WI38 (cell line): ENCODE measurements at regions not wholly inside any gene's neighbourhood (a gene's known extent, or its start where the extent isn't known, plus 50 kb on each side); places are given as distances from the start of the nearest gene placed in this dataset.
"Not testable (repeated sequence)": the region's sequence is repeated elsewhere in the genome, so short reads cannot be mapped to it uniquely, and the experiment has no call there.

Experiments
- H3K4me3 ChIP-seq: 2 replicates; pipeline ENCODE4 v1.5.1; 2011; ENCODE audit warnings: low read depth, mild to moderate bottlenecking, control low read depth, low read length
- CTCF ChIP-seq: IDR thresholded peaks from 2 replicates; pipeline ENCODE4 v1.5.1; 2012; ENCODE audit warnings: low read depth, mild to moderate bottlenecking, control low read depth, low read length

- not testable (repeated sequence) for H3K4me3 ChIP-seq
These were observed 85.4 kb upstream of the METTL9 start for GRCh38 chr16:21513812-21514473.

GRCh38 chr16:21514474-21514840 is 84.9 kb upstream of the METTL9 start:
- not testable (repeated sequence) for H3K4me3 ChIP-seq

- H3K4me3 ChIP-seq = not testable (repeated sequence)
These were observed 82.7 kb upstream of the METTL9 start for GRCh38 chr16:21516705-21517040.

GRCh38 chr16:21517263-21517662 is 82.1 kb upstream of the METTL9 start:
- H3K4me3 ChIP-seq = not testable (repeated sequence)

DNA sequence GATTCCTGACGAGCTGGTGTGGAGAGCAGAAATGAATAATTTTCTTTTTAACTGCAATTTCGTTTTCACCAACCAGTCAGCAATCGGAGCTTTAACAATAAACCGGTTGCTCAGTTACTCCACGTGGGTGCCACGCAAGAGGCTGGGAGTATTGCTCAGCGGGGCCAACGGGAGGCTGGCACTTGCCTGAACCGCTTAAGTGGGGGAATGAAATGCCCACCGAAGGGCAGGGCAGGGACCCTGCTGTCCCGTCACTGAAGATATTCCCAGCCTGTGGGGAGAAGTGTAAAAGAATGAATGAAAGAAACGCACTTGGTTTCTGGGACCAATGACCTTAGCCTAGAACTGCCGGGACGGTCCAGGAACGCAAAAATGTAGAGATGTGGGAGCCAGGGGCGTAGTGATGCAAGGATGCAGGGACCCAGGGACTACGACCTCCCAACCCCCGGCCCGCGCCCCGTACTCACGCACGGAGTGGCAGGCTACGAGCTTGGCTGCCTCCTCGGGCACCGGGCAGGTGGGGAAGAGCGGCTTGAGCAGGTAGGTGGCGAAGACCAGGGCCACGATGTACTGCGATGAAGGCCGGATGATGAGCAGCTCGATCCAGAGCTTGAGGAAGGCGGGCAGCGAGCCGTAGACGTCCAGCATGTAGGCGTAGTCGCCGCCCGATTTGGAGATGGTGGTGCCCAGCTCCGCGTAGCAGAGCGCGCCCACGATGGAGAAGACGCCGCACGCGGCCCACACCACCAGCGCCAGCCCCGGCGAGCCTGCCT is 79.8 kb upstream of the METTL9 start:
- peak overlapping the region; percentile 71 for H3K4me3 ChIP-seq

GRCh38 chr16:21520134-21521047 is 79.0 kb upstream of the METTL9 start:
- H3K4me3 ChIP-seq = peak overlapping the region; percentile 71

- not testable (repeated sequence) for H3K4me3 ChIP-seq
These were observed 78.4 kb upstream of the METTL9 start for GRCh38 chr16:21521048-21521389.

DNA sequence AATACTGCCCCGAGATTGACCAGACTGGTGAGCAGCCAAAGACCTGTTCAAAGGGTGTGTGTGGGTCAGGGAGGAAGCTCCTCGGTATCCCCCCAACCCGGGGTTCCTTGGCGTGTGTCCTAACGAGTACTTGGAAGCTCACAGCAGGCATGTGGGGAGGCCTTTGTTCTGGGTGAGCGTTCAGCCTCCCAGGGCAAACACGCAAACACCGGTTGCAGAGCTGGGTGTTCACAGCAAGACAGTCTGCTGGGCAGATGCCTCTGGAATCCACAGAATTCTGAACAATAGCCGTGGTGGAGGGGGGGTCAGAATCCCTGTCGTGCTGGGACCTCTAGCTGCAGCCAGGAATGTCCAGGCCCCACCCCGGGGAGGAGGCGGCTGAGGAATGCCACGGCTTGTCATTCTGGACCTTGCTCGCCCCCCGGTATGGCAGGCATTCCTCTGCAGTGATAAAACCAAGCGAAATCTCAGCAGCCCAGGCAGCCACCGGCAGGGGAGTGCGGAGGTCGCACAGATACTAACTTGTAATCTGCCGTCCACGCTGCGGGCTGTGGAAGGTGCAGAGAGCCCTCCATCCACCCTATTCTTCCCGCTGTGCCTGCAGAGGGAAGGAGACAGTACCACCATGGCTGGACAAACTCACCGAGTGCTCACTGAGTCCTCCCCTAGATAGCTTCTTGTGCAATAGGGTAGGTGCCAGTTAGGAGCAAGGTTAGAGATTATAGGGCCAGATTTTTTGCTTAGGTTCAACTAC is 77.8 kb upstream of the METTL9 start:
- not testable (repeated sequence) for H3K4me3 ChIP-seq

DNA sequence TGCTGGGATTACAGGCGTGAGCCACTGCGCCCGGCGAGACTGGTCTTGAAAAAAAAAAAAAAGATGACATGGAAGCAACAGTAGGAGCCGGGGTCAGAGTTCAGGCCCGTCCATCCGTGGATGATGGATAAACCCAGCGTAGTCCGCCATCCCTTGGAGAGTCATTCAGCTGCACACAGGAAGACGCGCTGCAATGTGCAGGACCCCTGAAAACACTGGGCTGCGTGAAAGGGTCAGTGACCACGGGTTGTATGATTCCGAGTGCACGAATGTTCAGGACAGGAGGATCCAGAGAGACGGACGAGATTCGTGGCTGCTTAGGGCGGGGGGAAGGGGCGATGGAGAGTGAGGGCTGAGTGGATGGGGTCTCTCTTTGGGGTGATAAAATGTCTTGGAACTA is 76.5 kb upstream of the METTL9 start:
- H3K4me3 ChIP-seq = not testable (repeated sequence)

DNA sequence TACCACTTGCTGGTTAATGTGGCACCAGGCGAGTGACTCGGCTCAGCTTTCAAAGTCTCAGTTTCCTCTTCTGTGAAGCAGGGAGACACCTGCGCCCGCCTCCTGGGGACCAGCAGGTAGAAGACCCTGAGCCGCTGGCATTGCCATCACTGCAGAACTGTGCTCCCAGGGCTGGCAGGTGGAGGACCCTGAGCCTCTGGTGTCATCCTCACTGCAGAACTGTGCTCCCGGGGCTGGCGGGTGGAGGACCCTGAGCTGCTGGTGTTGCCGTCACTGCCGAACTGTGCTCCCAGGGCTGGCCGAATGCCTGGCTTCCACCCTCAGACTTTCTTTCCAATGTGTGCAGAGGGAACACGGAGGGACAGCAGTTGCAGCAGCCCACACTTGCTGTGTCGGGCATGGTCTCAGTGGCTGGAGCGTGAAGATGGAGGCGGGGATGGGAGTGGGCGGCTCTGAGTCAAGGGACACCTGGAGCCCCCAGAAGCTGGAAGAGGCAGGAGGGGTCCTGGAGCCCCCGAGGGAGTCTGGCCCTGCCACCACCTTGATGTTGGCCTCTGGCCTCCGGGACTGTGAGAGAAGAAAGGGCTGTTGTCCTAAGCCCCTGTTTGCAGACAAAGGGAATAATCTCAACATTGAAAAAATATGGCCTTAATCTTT is 75.8 kb upstream of the METTL9 start:
- no peak overlapping the region for H3K4me3 ChIP-seq
- TF ChIP-seq CTCF = no peak

- H3K4me3 ChIP-seq = no peak overlapping the region
- TF ChIP-seq CTCF = no peak
These were observed 75.2 kb upstream of the METTL9 start for GRCh38 chr16:21524068-21524751.

DNA sequence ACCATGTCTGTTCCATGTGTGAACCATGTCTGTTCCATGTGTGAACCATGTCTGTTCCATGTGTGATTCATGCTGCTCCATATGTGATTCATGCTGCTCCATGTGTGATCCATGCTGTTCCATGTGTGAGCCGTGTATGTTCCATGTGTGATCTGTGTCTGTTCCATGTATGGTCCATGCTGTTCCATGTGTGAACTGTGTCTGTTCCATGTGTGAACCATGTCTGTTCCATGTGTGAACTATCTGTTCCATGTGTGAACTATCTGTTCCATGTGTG is 74.7 kb upstream of the METTL9 start:
- not testable (repeated sequence) for H3K4me3 ChIP-seq

- not testable (repeated sequence) for H3K4me3 ChIP-seq
These were observed 74.1 kb upstream of the METTL9 start for GRCh38 chr16:21525029-21525895.

DNA sequence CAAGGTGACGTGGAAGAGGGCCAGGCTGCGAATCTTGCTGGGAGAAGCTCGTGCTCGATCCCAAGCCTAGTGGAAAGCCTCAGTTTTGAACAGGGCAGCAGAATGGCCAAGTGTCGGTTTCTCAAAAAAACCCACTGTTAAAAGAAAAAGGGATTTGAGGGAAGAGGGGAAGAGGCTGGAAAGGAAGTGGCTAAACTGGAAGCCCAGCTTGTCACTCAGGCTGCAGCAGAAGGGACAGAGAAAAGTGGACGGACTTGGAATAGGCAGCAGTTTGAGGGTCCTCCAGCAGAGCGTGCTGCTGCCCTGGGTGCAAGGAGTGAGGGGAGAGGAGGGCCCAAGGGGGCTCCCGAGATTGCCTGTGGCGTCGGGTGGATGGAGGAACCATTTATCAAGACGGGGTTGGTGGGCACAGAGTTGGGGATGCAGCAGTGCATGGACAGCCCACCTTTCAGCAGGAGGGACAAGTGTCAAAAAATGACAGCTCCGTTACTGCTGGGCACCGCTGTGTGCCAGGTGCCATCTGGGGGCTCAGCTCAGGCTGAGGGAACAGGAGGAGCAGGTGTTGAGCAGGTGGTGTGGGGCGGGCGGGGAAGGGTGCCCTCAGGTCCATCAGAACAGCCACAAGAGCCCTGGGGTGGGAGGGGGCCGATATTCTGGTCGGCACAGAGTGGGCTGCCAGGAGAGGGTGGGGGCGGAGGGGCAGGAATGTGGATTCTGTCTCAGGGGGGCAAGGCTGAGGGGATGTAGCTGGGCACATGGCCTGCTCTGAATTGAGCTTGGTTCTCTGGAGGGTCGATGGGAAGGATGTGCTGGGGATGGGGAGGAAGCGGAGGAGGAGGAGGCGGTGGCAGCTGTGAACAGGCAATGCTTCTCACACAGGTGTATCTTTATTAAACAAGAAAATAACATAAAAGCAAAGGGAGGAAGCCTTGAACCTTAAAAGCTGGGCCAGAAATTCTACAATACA is 73.1 kb upstream of the METTL9 start:
- not testable (repeated sequence) for H3K4me3 ChIP-seq
